ENCODE measurements at regions not wholly inside any gene's neighbourhood (a gene's known extent, or its start where the extent isn't known, plus 50 kb on each side); places are given as distances from the start of the nearest gene placed in this dataset.

DNA sequence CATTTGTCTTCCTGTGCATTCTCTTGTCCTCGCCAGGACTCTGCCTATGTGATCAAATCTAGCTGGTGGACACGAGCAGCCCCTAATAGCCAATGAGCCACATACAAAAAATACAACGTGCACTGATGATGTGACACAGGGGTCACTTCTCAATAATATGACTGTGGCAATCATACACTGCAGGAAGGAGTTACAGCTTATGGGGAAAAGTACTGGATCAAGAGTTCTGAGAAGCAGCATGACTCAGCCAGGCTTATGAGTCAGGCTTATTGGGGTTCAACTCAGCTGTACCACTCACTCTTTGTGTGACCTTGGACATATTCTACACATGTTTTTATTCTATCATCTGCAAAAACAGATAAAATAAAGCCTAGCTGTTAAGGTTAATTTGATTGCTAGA lies 889.4 kb upstream of the TENM4 start:
- no peak for TF ChIP-seq CTCF (IDR thresholded peaks at IDR 0.05)
- no peak for TF ChIP-seq FOSL2 (IDR thresholded peaks at IDR 0.05)
- TF ChIP-seq FOSL2 (CRISPR knock-in tag; IDR thresholded peaks at IDR 0.05): no peak
